ENCODE measurements at regions not wholly inside any gene's neighbourhood (a gene's known extent, or its start where the extent isn't known, plus 50 kb on each side); places are given as distances from the start of the nearest gene placed in this dataset.
A peak's percentile ranks its signal among the peaks of the same experiment; 100 is the strongest.
"Not testable (repeated sequence)": the region's sequence is repeated elsewhere in the genome, so short reads cannot be mapped to it uniquely, and the experiment has no call there.

DNA sequence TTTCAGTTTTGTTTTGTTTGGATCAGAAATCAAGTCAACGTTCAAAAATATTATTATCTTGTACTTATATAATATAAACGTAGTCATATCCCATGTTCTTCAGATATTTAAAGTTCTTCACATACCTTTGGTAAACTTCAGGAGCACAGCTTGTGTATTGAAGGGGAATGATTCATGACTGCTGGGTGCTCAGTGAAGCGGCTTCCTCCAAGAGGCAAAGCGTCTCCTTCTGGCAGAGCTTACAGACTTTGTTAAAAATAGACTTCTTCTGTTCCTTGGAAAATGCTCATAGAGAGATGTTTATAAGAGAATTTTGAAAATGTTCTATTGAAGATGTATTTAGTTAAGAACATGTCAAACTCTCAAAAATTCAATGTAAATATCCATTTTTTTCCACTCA, 155.6 kb upstream of the CNTNAP4 start:
- WGBS, 2 donors (ENCODE audit: low coverage in 1 of 2), result 15 to 19% methylated on average over 4 of the region's 4 CpGs
- H3K27ac ChIP-seq, result peak overlapping the region in 1 of 4 donors; percentile 6

GRCh38 chr16:76123966-76124365, 153.2 kb upstream of the CNTNAP4 start:
- no peaks in the 10 kb centered on the region for H3K27me3 ChIP-seq
- TF ChIP-seq, protein P1, sequence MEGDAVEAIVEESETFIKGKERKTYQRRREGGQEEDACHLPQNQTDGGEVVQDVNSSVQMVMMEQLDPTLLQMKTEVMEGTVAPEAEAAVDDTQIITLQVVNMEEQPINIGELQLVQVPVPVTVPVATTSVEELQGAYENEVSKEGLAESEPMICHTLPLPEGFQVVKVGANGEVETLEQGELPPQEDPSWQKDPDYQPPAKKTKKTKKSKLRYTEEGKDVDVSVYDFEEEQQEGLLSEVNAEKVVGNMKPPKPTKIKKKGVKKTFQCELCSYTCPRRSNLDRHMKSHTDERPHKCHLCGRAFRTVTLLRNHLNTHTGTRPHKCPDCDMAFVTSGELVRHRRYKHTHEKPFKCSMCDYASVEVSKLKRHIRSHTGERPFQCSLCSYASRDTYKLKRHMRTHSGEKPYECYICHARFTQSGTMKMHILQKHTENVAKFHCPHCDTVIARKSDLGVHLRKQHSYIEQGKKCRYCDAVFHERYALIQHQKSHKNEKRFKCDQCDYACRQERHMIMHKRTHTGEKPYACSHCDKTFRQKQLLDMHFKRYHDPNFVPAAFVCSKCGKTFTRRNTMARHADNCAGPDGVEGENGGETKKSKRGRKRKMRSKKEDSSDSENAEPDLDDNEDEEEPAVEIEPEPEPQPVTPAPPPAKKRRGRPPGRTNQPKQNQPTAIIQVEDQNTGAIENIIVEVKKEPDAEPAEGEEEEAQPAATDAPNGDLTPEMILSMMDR (IDR thresholded peaks at IDR 0.05), result no peak
- TF ChIP-seq POLR2AphosphoS5 (IDR thresholded peaks at IDR 0.05) (no peak), EP300 (IDR thresholded peaks at IDR 0.05) (no peak), POLR2A (IDR thresholded peaks at IDR 0.05) (no peak)
- no peaks in the 10 kb centered on the region for H3K4me1 ChIP-seq
- H3K9me3 ChIP-seq, result no peaks in the 10 kb centered on the region
- no peak overlapping the region for H3K27ac ChIP-seq
- no peak overlapping the region for H3K4me3 ChIP-seq
- no peaks in the 10 kb centered on the region for H3K36me3 ChIP-seq
- ATAC-seq, result no peak
- whole genome bisulfite sequencing, 2 donors (ENCODE audit: low coverage in 1 of 2), result 82 to 86% methylated on average over 3 of the region's 3 CpGs

More for the DNA sequence above, 155.6 kb upstream of the CNTNAP4 start:
- H3K4me1 ChIP-seq, result no peaks in the 10 kb centered on the region
- no peaks in the 10 kb centered on the region for H3K9me3 ChIP-seq
- no peak overlapping the region for H3K4me3 ChIP-seq
- TF ChIP-seq POLR2A (IDR thresholded peaks at IDR 0.05) (no peak), POLR2AphosphoS5 (IDR thresholded peaks at IDR 0.05) (no peak), EP300 (IDR thresholded peaks at IDR 0.05) (no peak)
- TF ChIP-seq, protein P1 (IDR thresholded peaks at IDR 0.05), result no peak
- ATAC-seq, result peak; percentile 31
- no peaks in the 10 kb centered on the region for H3K36me3 ChIP-seq
- no peaks in the 10 kb centered on the region for H3K27me3 ChIP-seq

GRCh38 chr16:76125871-76126270, 151.3 kb upstream of the CNTNAP4 start:
- Histone ChIP-seq H3K36me3 (no peaks in the 10 kb centered on the region), H3K27me3 (no peaks in the 10 kb centered on the region), H3K9me3 (no peaks in the 10 kb centered on the region), H3K27ac (no peak overlapping the region), H3K4me3 (no peak overlapping the region), H3K4me1 (no peaks in the 10 kb centered on the region)
- ATAC-seq, result no peak
- TF ChIP-seq, protein P1 (IDR thresholded peaks at IDR 0.05), result no peak
- TF ChIP-seq EP300 (IDR thresholded peaks at IDR 0.05) (no peak), POLR2AphosphoS5 (IDR thresholded peaks at IDR 0.05) (no peak), POLR2A (IDR thresholded peaks at IDR 0.05) (no peak)

DNA sequence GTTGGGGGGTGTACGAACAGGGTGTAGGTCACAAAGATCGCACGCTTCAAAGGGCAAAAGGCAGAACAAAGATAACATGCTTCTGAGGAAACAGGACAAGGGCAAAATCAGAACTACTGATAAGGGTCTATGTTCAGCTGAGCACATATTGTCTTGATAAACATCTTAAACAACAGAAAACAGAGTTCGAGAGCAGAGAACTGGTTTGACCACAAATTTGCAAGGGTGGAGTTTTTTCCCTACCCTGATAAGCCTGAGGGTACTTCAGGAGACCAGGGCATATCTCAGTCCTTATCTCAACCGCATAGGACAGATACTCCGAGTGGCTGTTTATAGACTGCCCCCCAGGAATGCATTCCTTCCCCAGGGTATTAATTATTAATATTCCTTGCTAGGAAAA, 139.1 kb upstream of the CNTNAP4 start:
- not testable (repeated sequence) for ATAC-seq, H3K4me1 ChIP-seq, H3K4me3 ChIP-seq, H3K27ac ChIP-seq, H3K36me3 ChIP-seq, H3K9me3 ChIP-seq, H3K27me3 ChIP-seq
- WGBS, 2 donors (ENCODE audit: low coverage in 1 of 2), result 58 to 70% methylated on average over 5 to 6 of the region's 6 CpGs

GRCh38 chr16:76157629-76158028, 119.6 kb upstream of the CNTNAP4 start:
- no peak overlapping the region for H3K4me3 ChIP-seq
- ATAC-seq, result no peak

More at GRCh38 chr16:76157629-76158028, 119.6 kb upstream of the CNTNAP4 start:
- H3K27me3 ChIP-seq, result no peaks in the 10 kb centered on the region
- no peaks in the 10 kb centered on the region for H3K4me1 ChIP-seq
- H3K36me3 ChIP-seq, result no peaks in the 10 kb centered on the region
- TF ChIP-seq, protein P1 (IDR thresholded peaks at IDR 0.05), result no peak
- TF ChIP-seq EP300 (IDR thresholded peaks at IDR 0.05) (no peak), POLR2AphosphoS5 (IDR thresholded peaks at IDR 0.05) (no peak), POLR2A (IDR thresholded peaks at IDR 0.05) (no peak)
- H3K9me3 ChIP-seq, result no peaks in the 10 kb centered on the region
- WGBS, 2 donors (ENCODE audit: low coverage in 1 of 2), result 83 to 86% methylated on average over 5 of the region's 5 CpGs
- no peak overlapping the region for H3K27ac ChIP-seq
